ENCODE measurements at regions not wholly inside any gene's neighbourhood (a gene's known extent, or its start where the extent isn't known, plus 50 kb on each side); places are given as distances from the start of the nearest gene placed in this dataset.
"Not testable (repeated sequence)": the region's sequence is repeated elsewhere in the genome, so short reads cannot be mapped to it uniquely, and the experiment has no call there.

GRCh38 chr14:105740961-105741360 lies 214.6 kb downstream of the TMEM121 start:
- not testable (repeated sequence) for TF ChIP-seq CTCF (conservative IDR thresholded peaks at IDR 0.05; ENCODE audit: low read depth, low read length); EZH2 (IDR thresholded peaks at IDR 0.05; ENCODE audit: low read length, unreplicated experiment)
